ENCODE measurements at regions not wholly inside any gene's neighbourhood (a gene's known extent, or its start where the extent isn't known, plus 50 kb on each side); places are given as distances from the start of the nearest gene placed in this dataset.

DNA sequence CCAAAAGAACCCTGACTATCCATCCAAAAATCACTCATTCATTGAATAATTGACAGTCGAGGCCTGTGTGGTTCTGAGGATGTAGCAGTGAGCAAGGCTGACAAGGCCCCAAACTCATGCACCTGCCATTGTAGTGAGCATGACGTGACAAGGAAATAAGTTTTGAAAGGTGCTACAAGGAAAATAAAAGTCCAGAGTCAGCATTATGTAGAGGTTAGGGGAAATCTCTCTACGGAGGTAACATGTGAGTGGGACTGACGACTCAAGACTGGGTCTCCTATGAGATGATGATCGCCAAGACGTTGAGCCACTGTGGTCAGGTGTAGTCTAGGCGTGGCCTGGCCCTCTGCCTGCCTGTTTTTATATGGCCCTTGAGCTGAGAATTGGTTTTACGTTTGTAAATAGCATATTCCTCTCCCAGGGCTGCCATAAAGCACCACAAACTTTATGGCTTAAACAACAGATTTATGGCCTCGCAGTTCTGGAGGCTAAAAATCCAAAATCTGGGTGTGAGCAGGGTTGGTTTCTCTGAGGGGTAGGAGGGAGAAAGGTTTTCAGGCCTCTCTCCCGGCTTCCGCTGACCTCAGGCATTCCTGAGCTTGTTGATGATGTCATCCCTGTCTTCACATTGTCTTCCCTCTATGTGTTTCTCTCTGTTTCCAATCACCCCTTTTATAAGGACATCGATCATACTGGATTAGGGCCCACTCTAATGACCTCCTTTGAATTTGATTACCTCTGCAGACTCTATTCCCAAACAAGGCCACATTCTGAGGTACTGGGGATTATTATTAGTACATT lies 206.4 kb upstream of the EGFLAM start:
- TF ChIP-seq, protein P1, sequence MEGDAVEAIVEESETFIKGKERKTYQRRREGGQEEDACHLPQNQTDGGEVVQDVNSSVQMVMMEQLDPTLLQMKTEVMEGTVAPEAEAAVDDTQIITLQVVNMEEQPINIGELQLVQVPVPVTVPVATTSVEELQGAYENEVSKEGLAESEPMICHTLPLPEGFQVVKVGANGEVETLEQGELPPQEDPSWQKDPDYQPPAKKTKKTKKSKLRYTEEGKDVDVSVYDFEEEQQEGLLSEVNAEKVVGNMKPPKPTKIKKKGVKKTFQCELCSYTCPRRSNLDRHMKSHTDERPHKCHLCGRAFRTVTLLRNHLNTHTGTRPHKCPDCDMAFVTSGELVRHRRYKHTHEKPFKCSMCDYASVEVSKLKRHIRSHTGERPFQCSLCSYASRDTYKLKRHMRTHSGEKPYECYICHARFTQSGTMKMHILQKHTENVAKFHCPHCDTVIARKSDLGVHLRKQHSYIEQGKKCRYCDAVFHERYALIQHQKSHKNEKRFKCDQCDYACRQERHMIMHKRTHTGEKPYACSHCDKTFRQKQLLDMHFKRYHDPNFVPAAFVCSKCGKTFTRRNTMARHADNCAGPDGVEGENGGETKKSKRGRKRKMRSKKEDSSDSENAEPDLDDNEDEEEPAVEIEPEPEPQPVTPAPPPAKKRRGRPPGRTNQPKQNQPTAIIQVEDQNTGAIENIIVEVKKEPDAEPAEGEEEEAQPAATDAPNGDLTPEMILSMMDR (IDR thresholded peaks at IDR 0.05; ENCODE audit: unreplicated experiment in 3 of 3), result no peak
- Mint-ChIP-seq H3K4me1 (no peaks in the 10 kb centered on the region), H3K27ac (no peak overlapping the region), H3K9me3 (no peaks in the 10 kb centered on the region), H3K27me3 (ENCODE audit: low read depth) (no peaks in the 10 kb centered on the region), H3K36me3 (ENCODE audit: low read depth) (no peaks in the 10 kb centered on the region), H3K4me3 (no peak overlapping the region)

DNA sequence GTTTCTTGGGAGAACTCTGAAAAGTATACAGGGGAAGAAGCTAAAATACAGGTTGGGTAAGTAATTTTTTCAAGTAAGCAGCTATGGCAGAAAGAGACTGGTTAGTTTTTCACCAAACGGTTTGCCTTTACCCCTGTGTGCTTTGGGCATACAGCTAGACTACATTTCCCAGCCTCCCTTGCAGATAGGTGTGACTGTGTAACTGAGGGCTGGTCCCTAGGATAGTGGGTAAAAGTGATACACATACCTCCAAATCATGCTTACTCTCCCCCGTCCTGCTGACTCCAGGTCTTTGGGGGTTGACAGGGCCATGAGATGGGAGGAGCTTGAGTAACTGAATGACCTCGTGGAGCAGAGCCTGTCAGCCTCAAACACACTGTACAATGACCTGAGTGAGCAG lies 208.6 kb upstream of the GDNF start:
- no peak overlapping the region for H3K27ac Mint-ChIP-seq
- H3K36me3 Mint-ChIP-seq (ENCODE audit: low read depth), result no peaks in the 10 kb centered on the region
- H3K4me3 Mint-ChIP-seq, result no peak overlapping the region
- TF ChIP-seq, protein P1 (IDR thresholded peaks at IDR 0.05; ENCODE audit: unreplicated experiment in 3 of 3), result no peak
- H3K27me3 Mint-ChIP-seq (ENCODE audit: low read depth), result no peaks in the 10 kb centered on the region
- no peaks in the 10 kb centered on the region for H3K9me3 Mint-ChIP-seq
- no peaks in the 10 kb centered on the region for H3K4me1 Mint-ChIP-seq

DNA sequence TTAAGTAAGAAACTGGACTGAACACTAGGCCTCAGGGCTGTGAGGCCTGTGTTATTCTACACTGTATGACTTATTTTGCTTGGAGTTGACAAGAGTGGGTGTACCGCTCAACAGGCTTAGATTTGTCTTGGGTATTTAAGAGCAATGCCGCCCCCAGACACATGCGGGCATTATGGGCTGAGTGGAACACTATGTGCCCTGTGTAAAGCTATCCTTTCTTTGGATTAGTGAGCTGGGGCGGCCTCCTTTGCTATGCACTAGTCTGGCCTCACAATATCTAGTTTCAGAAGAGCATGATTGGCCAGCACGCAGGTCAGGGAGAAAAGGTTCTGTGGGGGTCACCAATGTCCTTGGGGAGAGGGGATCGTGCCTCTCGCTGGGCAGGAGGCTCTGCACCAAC lies 206.3 kb upstream of the GDNF start:
- Mint-ChIP-seq H3K4me1 (no peaks in the 10 kb centered on the region), H3K27ac (no peak overlapping the region), H3K4me3 (no peak overlapping the region), H3K27me3 (ENCODE audit: low read depth) (no peaks in the 10 kb centered on the region), H3K36me3 (ENCODE audit: low read depth) (no peaks in the 10 kb centered on the region), H3K9me3 (no peaks in the 10 kb centered on the region)
- TF ChIP-seq, protein P1 (IDR thresholded peaks at IDR 0.05; ENCODE audit: unreplicated experiment in 3 of 3), result no peak

DNA sequence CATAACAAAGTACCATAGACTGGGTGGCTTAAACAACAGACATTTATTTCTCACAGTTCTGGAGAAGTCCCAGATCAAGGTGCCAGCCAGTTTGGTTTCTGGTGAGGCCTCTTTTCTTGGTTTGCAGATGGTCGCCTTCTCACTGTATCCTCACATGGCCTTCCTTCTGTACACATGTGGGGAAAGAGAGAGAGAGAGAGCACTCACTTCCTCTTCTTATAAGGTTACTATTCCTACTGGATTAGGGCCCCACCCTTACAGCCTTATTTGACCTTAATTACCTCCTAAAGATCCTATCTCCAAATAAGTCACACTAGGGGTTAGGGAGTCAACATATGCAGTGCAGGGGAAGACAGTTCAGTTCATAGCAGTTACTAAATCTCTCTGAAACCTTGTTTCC lies 205.6 kb upstream of the GDNF start:
- H3K4me3 Mint-ChIP-seq, result no peak overlapping the region
- no peaks in the 10 kb centered on the region for H3K27me3 Mint-ChIP-seq (ENCODE audit: low read depth)
- H3K4me1 Mint-ChIP-seq, result no peaks in the 10 kb centered on the region
- TF ChIP-seq, protein P1 (IDR thresholded peaks at IDR 0.05; ENCODE audit: unreplicated experiment in 3 of 3), result no peak
- H3K36me3 Mint-ChIP-seq (ENCODE audit: low read depth), result no peaks in the 10 kb centered on the region
- H3K9me3 Mint-ChIP-seq, result no peaks in the 10 kb centered on the region
- H3K27ac Mint-ChIP-seq, result no peak overlapping the region

DNA sequence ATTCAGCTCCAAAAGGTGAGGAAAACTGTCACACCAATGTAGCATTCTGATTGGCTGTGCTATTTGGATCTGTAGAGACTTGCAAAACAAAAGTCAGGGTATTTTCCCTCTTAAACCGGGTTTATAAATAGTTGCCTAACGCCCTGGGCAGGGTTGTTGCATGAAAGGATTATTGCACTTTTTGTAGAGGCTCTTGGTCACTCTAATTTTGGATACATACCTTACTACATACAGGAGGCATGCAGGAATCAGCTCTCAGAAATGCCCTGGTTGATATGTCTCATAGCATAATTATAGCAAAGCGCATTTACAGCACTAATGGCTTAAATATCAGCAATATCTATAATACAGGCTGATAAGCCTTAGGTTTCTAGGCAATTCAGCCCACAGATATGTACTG lies 200.0 kb upstream of the GDNF start:
- TF ChIP-seq, protein P1 (IDR thresholded peaks at IDR 0.05; ENCODE audit: unreplicated experiment in 3 of 3), result no peak
- no peaks in the 10 kb centered on the region for H3K27me3 Mint-ChIP-seq (ENCODE audit: low read depth)
- H3K27ac Mint-ChIP-seq, result no peak overlapping the region
- no peaks in the 10 kb centered on the region for H3K36me3 Mint-ChIP-seq (ENCODE audit: low read depth)
- H3K9me3 Mint-ChIP-seq, result no peaks in the 10 kb centered on the region
- no peaks in the 10 kb centered on the region for H3K4me1 Mint-ChIP-seq
- H3K4me3 Mint-ChIP-seq, result no peak overlapping the region

DNA sequence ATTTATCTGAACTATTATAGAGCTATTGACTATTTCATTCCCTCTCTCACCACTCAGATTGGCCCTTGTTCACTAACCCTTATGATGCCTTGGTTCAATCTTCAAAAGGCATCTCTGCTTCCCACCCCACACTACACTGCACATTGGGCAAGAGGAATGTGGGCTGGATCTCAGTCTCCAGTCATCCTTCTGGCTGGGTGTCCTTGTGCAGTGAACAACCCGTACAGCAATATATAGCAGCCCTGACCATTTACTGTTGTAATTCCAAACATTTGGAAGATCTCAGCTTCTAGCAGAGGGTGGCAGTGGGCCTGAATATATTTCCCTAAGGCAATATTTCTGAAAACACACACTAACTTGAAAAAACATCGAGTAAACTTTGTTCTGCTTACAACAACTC lies 199.2 kb upstream of the GDNF start:
- Mint-ChIP-seq H3K27ac (no peak overlapping the region), H3K9me3 (no peaks in the 10 kb centered on the region), H3K27me3 (ENCODE audit: low read depth) (no peaks in the 10 kb centered on the region), H3K4me3 (no peak overlapping the region), H3K4me1 (no peaks in the 10 kb centered on the region), H3K36me3 (ENCODE audit: low read depth) (no peaks in the 10 kb centered on the region)
- TF ChIP-seq, protein P1 (IDR thresholded peaks at IDR 0.05; ENCODE audit: unreplicated experiment in 3 of 3), result no peak

Data from nephron (organoid).